HCT116 (cell line): ENCODE measurements at regions not wholly inside any gene's neighbourhood (a gene's known extent, or its start where the extent isn't known, plus 50 kb on each side); places are given as distances from the start of the nearest gene placed in this dataset.

Source experiments
- ATAC-seq: fragments of 200-7000 bp; cut with Tn5 transposase; 2 replicates; pipeline ENCODE4 v1.9.1; 2020; ENCODE audit warnings: mild to moderate bottlenecking, moderate library complexity
- BruUV-seq: library from RNA; stranded (reverse); fragments of 400-500 nt; replicated peaks from 2 replicates; lab custom pipeline; 2021; lab: Mats Ljungman, UMichigan
- CTCF ChIA-PET: fragments of 300-600 bp; sonication (Branson Sonifier 250); formaldehyde crosslinking; loops from one replicate; lab custom pipeline; 2021; ENCODE audit warnings: antibody characterized with exemption; lab: Charles Lee
- POLR2A ChIA-PET: fragments of 300-600, 350-600 bp; sonication (Branson Sonifier 250); formaldehyde crosslinking; loops from one replicate; lab custom pipeline; 2021; ENCODE audit warnings: antibody characterized with exemption; lab: Charles Lee
- RAD21 ChIA-PET, 2 experiments: fragments of 300-600 bp; sonication (Branson Sonifier 250); formaldehyde crosslinking; loops; one replicate each; lab custom pipeline; 2023; ENCODE audit warnings: low total read pairs in 2 of 2; ENCODE audit not compliant: uncharacterized antibody in 2 of 2, unreplicated experiment in 2 of 2, low non-redundant PET in 1 of 2; lab: Charles Lee
- DNase-seq: peaks from one replicate; pipeline ENCODE4 v3.0.0-alpha.2; 2010; ENCODE audit warnings: low read depth, low spot score
- H2AFZ ChIP-seq: fragments of 200-600 bp; shearing (Covaris generic), sonication (generic); 2 replicates; pipeline ENCODE4 v1.6.1; 2017; ENCODE audit warnings: low read depth, mixed run types, mixed read lengths, antibody characterized with exemption, low read length; ENCODE audit not compliant: poor library complexity, severe bottlenecking
- H3K27ac ChIP-seq: 2 replicates; pipeline ENCODE4 v1.5.1; 2012; ENCODE audit warnings: low read depth, low read length
- H3K27me3 ChIP-seq: fragments of 200-600 bp; sonication (generic); 2 replicates; pipeline ENCODE4 v1.6.1; 2016; ENCODE audit warnings: mixed run types, low read length, mixed read lengths; ENCODE audit not compliant: insufficient read depth
- H3K36me3 ChIP-seq, 2 experiments: fragments of 200-500 bp in 1 of 2; fragments of 200-600 bp in 1 of 2; sonication (Bioruptor generic) in 1 of 2; sonication (generic) in 1 of 2; 2 replicates each; pipeline versions ENCODE4 v1.5.1 to v1.6.1; 2014 to 2016; ENCODE audit warnings: low read length in 2 of 2, inconsistent platforms in 1 of 2, mixed read lengths in 1 of 2, mixed run types in 1 of 2; ENCODE audit not compliant: insufficient read depth in 2 of 2, control insufficient read depth in 1 of 2
- H3K4me1 ChIP-seq, 2 experiments: fragments of 200-600 bp in 1 of 2; sonication (generic) in 1 of 2; 2 replicates each; pipeline versions ENCODE4 v1.5.1 to v1.6.1; 2012 to 2017; ENCODE audit warnings: low read length in 2 of 2, inconsistent platforms in 1 of 2, mild to moderate bottlenecking in 1 of 2, mixed read lengths in 1 of 2, mixed run types in 1 of 2, moderate library complexity in 1 of 2; ENCODE audit not compliant: insufficient read depth in 2 of 2, control insufficient read depth in 1 of 2
- H3K4me2 ChIP-seq: fragments of 200-600 bp; sonication (generic); 2 replicates; pipeline ENCODE4 v1.6.1; 2017; ENCODE audit warnings: mixed run types, low read length, mixed read lengths
- H3K4me3 ChIP-seq, 2 experiments: fragments of 200-600 bp in 1 of 2; sonication (generic) in 1 of 2; replicated peaks in 1 of 2; 2 replicates each; pipeline ENCODE4 v1.5.1; 2011 to 2016; ENCODE audit warnings: low read length in 2 of 2, control low read depth in 1 of 2, low read depth in 1 of 2, mild to moderate bottlenecking in 1 of 2, mixed read lengths in 1 of 2, mixed run types in 1 of 2
- H3K79me2 ChIP-seq: fragments of 200-600 bp; sonication (generic); 2 replicates; pipeline ENCODE4 v1.6.1; 2017; ENCODE audit warnings: mild to moderate bottlenecking, mixed run types, low read length, moderate library complexity, mixed read lengths; ENCODE audit not compliant: insufficient read depth
- H3K9ac ChIP-seq: fragments of 200-600 bp; sonication (generic); 2 replicates; pipeline ENCODE4 v1.6.1; 2016; ENCODE audit warnings: low read length, mixed read lengths
- H3K9me2 ChIP-seq: fragments of 200-600 bp; sonication (generic), shearing (Covaris generic); 2 replicates; pipeline ENCODE4 v1.6.1; 2017; ENCODE audit warnings: mixed run types, mild to moderate bottlenecking, moderate library complexity; ENCODE audit not compliant: insufficient read depth
- H3K9me3 ChIP-seq, 2 experiments: fragments of 200-500 bp in 1 of 2; fragments of 200-600 bp in 1 of 2; sonication (Bioruptor generic) in 1 of 2; sonication (generic) in 1 of 2; 2 replicates each; pipeline ENCODE4 v1.6.1; 2014 to 2017; ENCODE audit warnings: low read length in 2 of 2, mixed read lengths in 2 of 2, inconsistent platforms in 1 of 2, low read depth in 1 of 2, mild to moderate bottlenecking in 1 of 2, mixed run types in 1 of 2, moderate library complexity in 1 of 2; ENCODE audit not compliant: control insufficient read depth in 1 of 2, insufficient read depth in 1 of 2
- H4K20me1 ChIP-seq: fragments of 200-600 bp; sonication (generic), shearing (Covaris generic); 2 replicates; pipeline ENCODE4 v1.6.1; 2017; ENCODE audit warnings: mixed run types, mild to moderate bottlenecking, moderate library complexity; ENCODE audit not compliant: insufficient read depth
- CEBPB ChIP-seq: IDR thresholded peaks from 2 replicates; pipeline ENCODE4 v1.6.1; 2012; ENCODE audit warnings: low read depth
- EGR1 ChIP-seq: IDR thresholded peaks from 2 replicates; pipeline ENCODE4 v1.6.1; 2012; ENCODE audit warnings: low read depth
- ELF1 ChIP-seq: IDR thresholded peaks from 2 replicates; pipeline ENCODE4 v1.6.1; 2012; ENCODE audit warnings: low read depth, borderline replicate concordance
- EZH2phosphoT487 ChIP-seq: fragments of 200-600 bp; IDR thresholded peaks from 2 replicates; pipeline ENCODE4 v1.6.1; 2018; ENCODE audit warnings: antibody characterized with exemption, borderline replicate concordance
- FOSL1 ChIP-seq: IDR thresholded peaks from 2 replicates; pipeline ENCODE4 v1.6.1; 2012; ENCODE audit warnings: low read depth
- JUND ChIP-seq: IDR thresholded peaks from 2 replicates; pipeline ENCODE4 v1.6.1; 2012
- POLR2A ChIP-seq: IDR thresholded peaks from 2 replicates; pipeline ENCODE4 v1.7.0; 2011; ENCODE audit warnings: borderline replicate concordance; ENCODE audit not compliant: insufficient read depth, insufficient read length; ENCODE audit errors: extremely low read depth
- POLR2AphosphoS5 ChIP-seq: IDR thresholded peaks from 2 replicates; pipeline ENCODE4 v1.6.1; 2011; ENCODE audit warnings: mild to moderate bottlenecking, low read depth, low read length, moderate library complexity
- RAD21 ChIP-seq: IDR thresholded peaks from 2 replicates; pipeline ENCODE4 v1.6.1; 2012; ENCODE audit warnings: low read depth, mild to moderate bottlenecking
- SIN3A ChIP-seq: IDR thresholded peaks from 2 replicates; pipeline ENCODE4 v1.6.1; 2012; ENCODE audit warnings: low read depth
- SRF ChIP-seq: IDR thresholded peaks from 2 replicates; pipeline ENCODE4 v1.6.1; 2012; ENCODE audit warnings: low read depth
- TCF7L2 ChIP-seq: IDR thresholded peaks from 2 replicates; pipeline ENCODE4 v1.7.0; 2011; ENCODE audit warnings: borderline replicate concordance, inconsistent platforms; ENCODE audit not compliant: insufficient read depth, insufficient read length; ENCODE audit errors: extremely low read depth
- YY1 ChIP-seq: IDR thresholded peaks from 2 replicates; pipeline ENCODE4 v1.6.1; 2011; ENCODE audit warnings: low read length, low read depth, moderate library complexity, mild to moderate bottlenecking; ENCODE audit not compliant: insufficient replicate concordance; ENCODE audit errors: extremely low read depth
- ZFX ChIP-seq: fragments of 450-650 bp; IDR thresholded peaks from 2 replicates; pipeline ENCODE4 v1.6.1; 2017
- ZNF274 ChIP-seq: fragments of 200-500 bp; sonication (Bioruptor generic); IDR thresholded peaks from 2 replicates; pipeline ENCODE4 v1.6.1; 2014; ENCODE audit warnings: mild to moderate bottlenecking, low read depth, low read length, inconsistent platforms
- intact Hi-C: fragments of 100-400 bp; cut with micrococcal nuclease; formaldehyde crosslinking; loops from 2 replicates; pipeline ENCODE4 v1.10.0; 2022
- TF ChIP-seq, protein P1 (sequence below): IDR thresholded peaks from 2 replicates; pipeline ENCODE4 v1.6.1; 2011; ENCODE audit warnings: mild to moderate bottlenecking, low read length, moderate library complexity; ENCODE audit not compliant: insufficient replicate concordance; ENCODE audit errors: extremely low read depth
- TF ChIP-seq, protein P2 (sequence below), 3 experiments: fragments of 200-600 bp in 1 of 3; sonication (generic) in 1 of 3; IDR thresholded peaks in 2 of 3; conservative IDR thresholded peaks in 1 of 3; 2 replicates each; pipeline ENCODE4 v1.5.1; 2012 to 2017; ENCODE audit warnings: low read depth in 2 of 3, low read length in 2 of 3, antibody characterized with exemption in 1 of 3, borderline replicate concordance in 1 of 3, control low read depth in 1 of 3, mild to moderate bottlenecking in 1 of 3, mixed read lengths in 1 of 3, mixed run types in 1 of 3, moderate library complexity in 1 of 3; ENCODE audit not compliant: insufficient read depth in 1 of 3
- TF ChIP-seq, protein P3 (sequence below): IDR thresholded peaks from 2 replicates; pipeline ENCODE4 v1.6.1; 2012

DNA sequence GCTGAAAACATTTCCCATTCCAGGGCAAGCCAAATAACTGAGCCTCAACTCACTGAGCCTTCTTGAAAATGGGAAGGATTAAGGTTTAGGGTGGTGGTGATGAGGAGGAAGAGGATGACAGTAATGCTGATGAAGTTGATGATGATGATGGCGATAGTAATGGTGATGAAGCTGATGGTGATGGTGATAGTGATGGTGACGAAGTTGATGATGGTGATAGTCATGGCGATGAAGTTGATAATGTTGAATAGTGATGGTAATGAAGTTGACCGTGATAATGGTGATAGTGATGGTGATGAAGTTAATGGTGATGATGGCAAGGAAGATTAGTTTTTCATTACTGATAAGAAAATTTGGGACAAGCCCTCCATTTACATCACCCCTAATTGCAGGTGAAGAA, 285.8 kb upstream of the DYNLRB2 start:
- Histone ChIP-seq H3K4me2 (no peak overlapping the region), H3K27ac (no peak overlapping the region), H3K4me1 (no peaks in the 10 kb centered on the region), H3K36me3 (no peaks in the 10 kb centered on the region), H3K27me3 (no peaks in the 10 kb centered on the region)
- ChIA-PET POLR2A (no interaction called here), RAD21 (no interaction called here)
- no peak for DNase-seq
- intact Hi-C loops: no loop called here
- no peak for TF ChIP-seq SRF
- no peak for TF ChIP-seq FOSL1
- TF ChIP-seq POLR2A: no peak
- no peak for TF ChIP-seq TCF7L2
- no peak for TF ChIP-seq CEBPB
- no peak for TF ChIP-seq EGR1
- TF ChIP-seq, all 23 proteins: peak for 0
- no peak for ATAC-seq
- H2AFZ ChIP-seq: no peak overlapping the region
- no peaks in the 10 kb centered on the region for H3K9me2 ChIP-seq
- H4K20me1 ChIP-seq: no peaks in the 10 kb centered on the region
- CTCF ChIA-PET: no interaction called here
- no peaks in the 10 kb centered on the region for H3K79me2 ChIP-seq
- no peak overlapping the region for H3K9ac ChIP-seq
- H3K4me3 ChIP-seq: no peak overlapping the region
- BruUV-seq: no TSS peak
- H3K9me3 ChIP-seq: peaks cover 29 to 47% of the 10 kb centered on the region in 2 experiments; a peak in 2 of 4 replicates

DNA sequence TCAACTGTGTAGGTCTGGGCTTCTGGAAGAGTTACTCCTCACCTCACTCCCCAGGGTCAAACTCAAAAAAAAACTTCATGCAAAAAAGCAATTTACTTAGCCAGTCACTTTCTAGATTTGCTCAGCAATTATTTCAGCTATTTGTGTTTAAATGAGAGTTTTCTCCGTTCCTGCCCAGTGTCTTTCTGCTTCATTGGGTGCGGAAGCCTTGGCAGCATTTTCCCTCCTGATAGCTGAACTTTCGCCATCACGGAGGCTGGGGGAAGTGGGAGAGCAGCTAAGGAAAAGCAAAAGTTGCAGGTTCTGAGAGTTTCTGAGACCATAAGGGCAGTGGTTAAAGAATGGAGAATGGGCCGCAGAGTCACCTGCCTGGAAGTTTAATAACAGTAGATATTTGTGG, 287.1 kb upstream of the DYNLRB2 start:
- H3K27me3 ChIP-seq: no peaks in the 10 kb centered on the region
- H2AFZ ChIP-seq: no peak overlapping the region
- RAD21 ChIA-PET: no interaction called here
- BruUV-seq: no TSS peak
- H4K20me1 ChIP-seq: no peaks in the 10 kb centered on the region
- no peaks in the 10 kb centered on the region for H3K36me3 ChIP-seq
- H3K9me2 ChIP-seq: no peaks in the 10 kb centered on the region
- H3K27ac ChIP-seq: no peak overlapping the region
- H3K79me2 ChIP-seq: no peaks in the 10 kb centered on the region
- no peak overlapping the region for H3K4me3 ChIP-seq
- H3K9me3 ChIP-seq: peaks cover 29 to 42% of the 10 kb centered on the region in 2 experiments; a peak in 2 of 4 replicates
- CTCF ChIA-PET: no interaction called here
- H3K9ac ChIP-seq: no peak overlapping the region
- intact Hi-C loops: no loop called here
- no peak overlapping the region for H3K4me2 ChIP-seq
- DNase-seq: no peak
- H3K4me1 ChIP-seq: no peaks in the 10 kb centered on the region
- POLR2A ChIA-PET: no interaction called here
- no peak for ATAC-seq
- TF ChIP-seq EZH2phosphoT487 (no peak), CEBPB (no peak), YY1 (no peak), ZNF274 (no peak), TCF7L2 (no peak), ELF1 (no peak), EGR1 (no peak), SIN3A (no peak), FOSL1 (no peak), POLR2AphosphoS5 (no peak), ZFX (no peak), RAD21 (no peak), SRF (no peak), JUND (no peak)
- TF ChIP-seq, protein P1, sequence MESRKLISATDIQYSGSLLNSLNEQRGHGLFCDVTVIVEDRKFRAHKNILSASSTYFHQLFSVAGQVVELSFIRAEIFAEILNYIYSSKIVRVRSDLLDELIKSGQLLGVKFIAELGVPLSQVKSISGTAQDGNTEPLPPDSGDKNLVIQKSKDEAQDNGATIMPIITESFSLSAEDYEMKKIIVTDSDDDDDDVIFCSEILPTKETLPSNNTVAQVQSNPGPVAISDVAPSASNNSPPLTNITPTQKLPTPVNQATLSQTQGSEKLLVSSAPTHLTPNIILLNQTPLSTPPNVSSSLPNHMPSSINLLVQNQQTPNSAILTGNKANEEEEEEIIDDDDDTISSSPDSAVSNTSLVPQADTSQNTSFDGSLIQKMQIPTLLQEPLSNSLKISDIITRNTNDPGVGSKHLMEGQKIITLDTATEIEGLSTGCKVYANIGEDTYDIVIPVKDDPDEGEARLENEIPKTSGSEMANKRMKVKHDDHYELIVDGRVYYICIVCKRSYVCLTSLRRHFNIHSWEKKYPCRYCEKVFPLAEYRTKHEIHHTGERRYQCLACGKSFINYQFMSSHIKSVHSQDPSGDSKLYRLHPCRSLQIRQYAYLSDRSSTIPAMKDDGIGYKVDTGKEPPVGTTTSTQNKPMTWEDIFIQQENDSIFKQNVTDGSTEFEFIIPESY: no peak
- TF ChIP-seq, protein P2, sequence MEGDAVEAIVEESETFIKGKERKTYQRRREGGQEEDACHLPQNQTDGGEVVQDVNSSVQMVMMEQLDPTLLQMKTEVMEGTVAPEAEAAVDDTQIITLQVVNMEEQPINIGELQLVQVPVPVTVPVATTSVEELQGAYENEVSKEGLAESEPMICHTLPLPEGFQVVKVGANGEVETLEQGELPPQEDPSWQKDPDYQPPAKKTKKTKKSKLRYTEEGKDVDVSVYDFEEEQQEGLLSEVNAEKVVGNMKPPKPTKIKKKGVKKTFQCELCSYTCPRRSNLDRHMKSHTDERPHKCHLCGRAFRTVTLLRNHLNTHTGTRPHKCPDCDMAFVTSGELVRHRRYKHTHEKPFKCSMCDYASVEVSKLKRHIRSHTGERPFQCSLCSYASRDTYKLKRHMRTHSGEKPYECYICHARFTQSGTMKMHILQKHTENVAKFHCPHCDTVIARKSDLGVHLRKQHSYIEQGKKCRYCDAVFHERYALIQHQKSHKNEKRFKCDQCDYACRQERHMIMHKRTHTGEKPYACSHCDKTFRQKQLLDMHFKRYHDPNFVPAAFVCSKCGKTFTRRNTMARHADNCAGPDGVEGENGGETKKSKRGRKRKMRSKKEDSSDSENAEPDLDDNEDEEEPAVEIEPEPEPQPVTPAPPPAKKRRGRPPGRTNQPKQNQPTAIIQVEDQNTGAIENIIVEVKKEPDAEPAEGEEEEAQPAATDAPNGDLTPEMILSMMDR (IDR thresholded peaks at IDR 0.05 in 2 of 3, conservative IDR thresholded peaks at IDR 0.05 in 1 of 3; ENCODE audit: borderline replicate concordance in 1 of 3, insufficient read depth in 1 of 3, low read depth in 2 of 3, low read length in 2 of 3): no peak
- TF ChIP-seq, protein P3, sequence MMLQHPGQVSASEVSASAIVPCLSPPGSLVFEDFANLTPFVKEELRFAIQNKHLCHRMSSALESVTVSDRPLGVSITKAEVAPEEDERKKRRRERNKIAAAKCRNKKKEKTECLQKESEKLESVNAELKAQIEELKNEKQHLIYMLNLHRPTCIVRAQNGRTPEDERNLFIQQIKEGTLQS: no peak
